ENCODE measurements at regions not wholly inside any gene's neighbourhood (a gene's known extent, or its start where the extent isn't known, plus 50 kb on each side); places are given as distances from the start of the nearest gene placed in this dataset.
"Not testable (repeated sequence)": the region's sequence is repeated elsewhere in the genome, so short reads cannot be mapped to it uniquely, and the experiment has no call there.

DNA sequence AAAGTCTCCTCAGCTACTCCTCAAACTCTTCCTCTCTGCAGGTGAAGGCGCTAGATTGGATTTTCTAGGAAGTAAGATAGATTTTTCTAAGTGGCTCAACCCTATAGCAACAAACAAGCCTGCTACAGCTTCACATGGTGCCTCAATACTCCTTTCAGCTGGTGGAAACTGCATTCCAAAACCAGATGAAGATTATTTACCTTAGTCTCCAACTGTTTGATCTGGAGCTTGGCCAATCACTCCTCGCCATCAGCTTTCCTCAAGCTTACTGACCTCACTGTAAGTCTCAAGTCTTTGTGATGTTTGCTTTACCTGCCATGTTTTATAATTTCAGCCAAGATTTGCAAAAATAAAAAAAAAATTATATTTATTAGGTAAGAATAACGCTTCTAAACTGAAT lies 622.4 kb downstream of the CHSY3 start:
- Histone ChIP-seq H3K27me3 (no peaks in the 10 kb centered on the region), H3K4me3 (no peak overlapping the region), H3K36me3 (no peaks in the 10 kb centered on the region), H3K27ac (no peak overlapping the region), H3K9me3 (no peaks in the 10 kb centered on the region), H3K4me1 (no peaks in the 10 kb centered on the region)
- no peak for DNase-seq
- intact Hi-C loops (cut with DNase I; ENCODE audit: low total_unique reads), result no loop called here
- TF ChIP-seq POLR2A (IDR thresholded peaks at IDR 0.05), result no peak
- TF ChIP-seq, protein P1, sequence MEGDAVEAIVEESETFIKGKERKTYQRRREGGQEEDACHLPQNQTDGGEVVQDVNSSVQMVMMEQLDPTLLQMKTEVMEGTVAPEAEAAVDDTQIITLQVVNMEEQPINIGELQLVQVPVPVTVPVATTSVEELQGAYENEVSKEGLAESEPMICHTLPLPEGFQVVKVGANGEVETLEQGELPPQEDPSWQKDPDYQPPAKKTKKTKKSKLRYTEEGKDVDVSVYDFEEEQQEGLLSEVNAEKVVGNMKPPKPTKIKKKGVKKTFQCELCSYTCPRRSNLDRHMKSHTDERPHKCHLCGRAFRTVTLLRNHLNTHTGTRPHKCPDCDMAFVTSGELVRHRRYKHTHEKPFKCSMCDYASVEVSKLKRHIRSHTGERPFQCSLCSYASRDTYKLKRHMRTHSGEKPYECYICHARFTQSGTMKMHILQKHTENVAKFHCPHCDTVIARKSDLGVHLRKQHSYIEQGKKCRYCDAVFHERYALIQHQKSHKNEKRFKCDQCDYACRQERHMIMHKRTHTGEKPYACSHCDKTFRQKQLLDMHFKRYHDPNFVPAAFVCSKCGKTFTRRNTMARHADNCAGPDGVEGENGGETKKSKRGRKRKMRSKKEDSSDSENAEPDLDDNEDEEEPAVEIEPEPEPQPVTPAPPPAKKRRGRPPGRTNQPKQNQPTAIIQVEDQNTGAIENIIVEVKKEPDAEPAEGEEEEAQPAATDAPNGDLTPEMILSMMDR (IDR thresholded peaks at IDR 0.05), result no peak

DNA sequence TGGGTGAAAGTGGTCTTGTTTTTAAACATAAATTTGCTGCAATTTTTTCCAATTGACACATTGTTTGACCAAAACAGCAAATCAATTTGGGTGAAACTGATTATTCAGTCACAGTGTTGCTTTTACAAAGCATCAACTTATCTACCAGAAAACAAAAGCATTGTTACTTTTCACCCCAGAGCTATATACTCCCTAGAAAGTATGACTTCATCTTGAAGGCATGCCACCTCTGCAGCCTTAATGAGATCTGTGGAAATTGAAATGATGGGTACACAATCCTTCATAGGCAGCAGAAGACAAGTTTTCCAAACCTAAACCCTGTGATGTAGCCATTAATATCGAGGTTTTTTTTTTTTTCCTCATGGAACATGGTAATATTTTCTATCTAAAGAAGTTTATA lies 615.9 kb downstream of the CHSY3 start:
- Histone ChIP-seq H3K4me3 (no peak overlapping the region), H3K36me3 (no peaks in the 10 kb centered on the region), H3K27me3 (no peaks in the 10 kb centered on the region), H3K27ac (no peak overlapping the region), H3K4me1 (no peaks in the 10 kb centered on the region), H3K9me3 (no peaks in the 10 kb centered on the region)
- intact Hi-C loops (cut with DNase I; ENCODE audit: low total_unique reads), result no loop called here
- DNase-seq, result no peak
- TF ChIP-seq, protein P1 (IDR thresholded peaks at IDR 0.05), result no peak
- TF ChIP-seq POLR2A (IDR thresholded peaks at IDR 0.05), result no peak

DNA sequence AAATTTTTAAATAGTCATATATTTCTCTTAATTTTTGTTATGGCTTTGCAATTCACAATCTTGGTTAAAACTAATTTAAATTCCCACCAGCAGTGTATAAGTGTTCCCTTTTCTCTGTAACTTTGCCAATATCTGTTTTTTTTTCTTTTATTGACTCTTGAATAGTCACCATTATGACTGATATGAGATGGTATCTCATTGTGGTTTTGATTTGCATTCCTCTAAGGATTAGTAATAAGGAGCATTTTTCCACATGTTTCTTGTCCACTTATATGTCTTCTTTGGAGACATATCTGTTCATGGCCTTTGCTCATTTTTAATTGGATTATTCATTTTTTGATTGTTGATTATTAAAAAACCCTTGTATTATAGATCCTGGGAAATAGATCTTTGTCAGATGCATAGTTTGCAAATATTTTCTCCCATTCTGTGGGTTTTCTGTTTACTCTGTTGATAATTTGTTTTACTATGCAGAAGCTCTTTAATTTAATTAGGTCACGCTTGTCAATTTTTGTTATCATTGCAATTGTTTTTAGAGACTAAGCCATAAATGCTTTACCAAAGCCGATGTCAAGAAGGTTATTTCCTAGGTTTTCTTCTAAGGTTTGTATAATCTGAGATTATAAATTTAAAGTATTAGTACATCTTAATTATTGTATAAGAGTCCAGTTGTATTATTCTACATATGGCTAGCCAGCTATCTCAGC lies 610.9 kb downstream of the CHSY3 start:
- Histone ChIP-seq H3K9me3 (no peaks in the 10 kb centered on the region), H3K4me3 (no peak overlapping the region), H3K36me3 (no peaks in the 10 kb centered on the region), H3K4me1 (no peaks in the 10 kb centered on the region), H3K27ac (no peak overlapping the region), H3K27me3 (no peaks in the 10 kb centered on the region)
- TF ChIP-seq POLR2A (IDR thresholded peaks at IDR 0.05), result no peak
- TF ChIP-seq, protein P1 (IDR thresholded peaks at IDR 0.05), result no peak
- intact Hi-C loops (cut with DNase I; ENCODE audit: low total_unique reads), result no loop called here
- DNase-seq, result no peak

DNA sequence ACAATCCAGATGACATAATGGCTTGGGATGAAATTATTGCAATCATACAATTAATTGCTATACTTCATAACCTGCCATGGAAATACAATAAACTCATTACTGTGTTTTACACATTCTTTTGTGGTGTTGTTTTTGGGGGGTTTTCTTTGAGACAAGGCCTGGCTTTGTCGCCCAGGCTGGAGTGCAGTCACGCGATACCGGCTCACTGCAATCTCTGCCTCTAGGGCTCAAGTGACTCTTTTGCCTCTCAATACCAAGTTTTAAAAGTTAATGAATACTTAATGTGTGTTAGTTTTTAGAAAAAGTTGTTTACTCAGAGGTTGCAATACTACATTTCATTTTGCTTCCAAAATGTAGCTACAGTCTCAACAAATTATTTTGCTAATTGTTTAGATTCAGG lies 598.4 kb downstream of the CHSY3 start:
- Histone ChIP-seq H3K27me3 (no peaks in the 10 kb centered on the region), H3K36me3 (no peaks in the 10 kb centered on the region), H3K4me1 (no peaks in the 10 kb centered on the region), H3K27ac (no peak overlapping the region), H3K9me3 (no peaks in the 10 kb centered on the region), H3K4me3 (no peak overlapping the region)
- intact Hi-C loops (cut with DNase I; ENCODE audit: low total_unique reads), result no loop called here
- no peak for TF ChIP-seq POLR2A (IDR thresholded peaks at IDR 0.05)
- TF ChIP-seq, protein P1 (IDR thresholded peaks at IDR 0.05), result no peak
- DNase-seq, result no peak

DNA sequence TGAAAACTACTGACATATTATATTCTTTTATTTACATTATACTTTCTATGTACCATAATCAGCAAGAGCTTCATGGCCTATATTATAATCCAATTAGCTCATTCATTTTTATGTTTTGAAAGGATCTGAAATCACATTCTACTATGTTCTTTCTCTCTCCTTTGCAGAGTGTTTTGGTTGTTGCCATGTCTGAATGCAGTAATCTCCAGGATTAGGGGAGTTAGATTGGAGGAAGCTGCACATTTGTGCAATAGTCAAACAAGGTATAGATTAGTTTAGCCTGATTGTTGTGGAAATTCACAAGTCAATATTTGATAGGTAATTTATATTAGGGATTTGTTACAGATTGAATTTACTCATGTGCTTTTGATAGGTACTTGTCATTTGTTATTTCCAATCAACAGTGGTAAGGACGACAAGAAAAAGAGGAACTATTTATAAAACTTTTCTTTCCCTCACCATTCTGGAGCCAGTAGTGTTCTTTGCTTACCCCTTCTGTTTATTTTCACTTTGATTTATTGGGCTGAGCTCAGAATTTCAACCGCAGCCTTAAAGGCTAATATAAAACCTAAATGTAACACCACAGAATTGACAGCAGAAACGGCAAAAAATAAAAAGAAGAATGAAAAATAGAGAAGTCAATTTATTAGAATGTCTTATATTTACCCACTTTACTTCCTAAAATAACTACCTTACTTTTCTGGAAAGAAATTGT lies 597.0 kb downstream of the CHSY3 start:
- H3K4me1 ChIP-seq, result no peaks in the 10 kb centered on the region
- no peaks in the 10 kb centered on the region for H3K27me3 ChIP-seq
- no peak for TF ChIP-seq POLR2A (IDR thresholded peaks at IDR 0.05)
- TF ChIP-seq, protein P1 (IDR thresholded peaks at IDR 0.05), result no peak
- no peak overlapping the region for H3K4me3 ChIP-seq
- DNase-seq, result no peak
- H3K36me3 ChIP-seq, result no peaks in the 10 kb centered on the region
- intact Hi-C loops (cut with DNase I; ENCODE audit: low total_unique reads), result no loop called here
- H3K9me3 ChIP-seq, result no peaks in the 10 kb centered on the region
- H3K27ac ChIP-seq, result no peak overlapping the region

DNA sequence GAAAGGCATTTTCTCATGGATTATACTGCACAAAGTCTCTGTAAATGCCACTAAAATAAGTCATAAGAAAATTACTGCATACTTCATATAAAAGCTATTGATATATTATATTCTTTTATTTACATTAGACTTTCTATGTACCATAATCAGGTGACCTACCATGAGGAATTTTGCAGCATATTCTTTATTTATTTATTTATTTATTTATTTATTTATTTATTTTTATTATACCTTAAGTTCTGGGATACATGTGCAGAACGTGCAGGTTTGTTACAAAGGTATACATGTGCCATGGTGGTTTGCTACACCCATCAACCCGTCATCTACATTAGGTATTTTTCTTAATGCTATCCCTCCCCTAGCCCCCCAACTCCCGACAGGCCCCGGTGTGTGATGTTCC lies 596.2 kb downstream of the CHSY3 start:
- H3K4me3 ChIP-seq; H3K9me3 ChIP-seq; intact Hi-C loops (cut with DNase I; ENCODE audit: low total_unique reads); H3K27ac ChIP-seq; DNase-seq; H3K36me3 ChIP-seq; H3K27me3 ChIP-seq; H3K4me1 ChIP-seq: not testable (repeated sequence)

Measured in uterus (tissue), 3 donors.